HL-60 (cell line): ENCODE measurements at regions not wholly inside any gene's neighbourhood (a gene's known extent, or its start where the extent isn't known, plus 50 kb on each side); places are given as distances from the start of the nearest gene placed in this dataset.

Source experiments
- CTCF ChIP-seq: IDR thresholded peaks from one replicate; pipeline ENCODE4 v1.5.1; 2011; ENCODE audit warnings: low read length, control low read depth, inconsistent platforms; ENCODE audit not compliant: insufficient read depth
- POLR2AphosphoS5 ChIP-seq: IDR thresholded peaks from 2 replicates; pipeline ENCODE4 v1.6.1; 2012; ENCODE audit warnings: low read depth
- REST ChIP-seq: IDR thresholded peaks from 2 replicates; pipeline ENCODE4 v1.6.1; 2012; ENCODE audit warnings: low read depth; ENCODE audit not compliant: insufficient replicate concordance

- no peak for TF ChIP-seq POLR2AphosphoS5
- TF ChIP-seq CTCF: no peak
- TF ChIP-seq REST: no peak
Measured at GRCh38 chr15:81777546-81777945, 268.3 kb downstream of the MEX3B start.
